ENCODE measurements at regions not wholly inside any gene's neighbourhood (a gene's known extent, or its start where the extent isn't known, plus 50 kb on each side); places are given as distances from the start of the nearest gene placed in this dataset.

DNA sequence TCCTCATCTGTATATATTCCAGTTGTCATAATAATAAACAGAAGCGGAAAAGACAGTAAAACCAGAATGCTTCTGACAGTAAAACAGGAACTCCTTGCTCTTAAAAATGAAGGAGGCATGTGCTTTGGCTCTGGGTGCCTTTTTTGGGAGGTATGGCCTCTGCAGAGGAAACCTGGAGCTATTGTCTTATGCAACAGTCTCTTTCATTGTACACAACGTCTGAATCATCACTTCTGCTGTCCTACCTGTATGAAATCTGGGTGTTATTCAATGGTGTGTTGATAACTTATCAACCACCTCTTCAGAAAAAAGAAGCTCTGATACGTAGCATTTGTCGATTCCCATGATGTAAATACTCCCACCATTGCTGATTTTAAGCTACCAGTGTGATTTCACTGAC, 64.8 kb downstream of the CDCA7 start:
- TF ChIP-seq, protein P1, sequence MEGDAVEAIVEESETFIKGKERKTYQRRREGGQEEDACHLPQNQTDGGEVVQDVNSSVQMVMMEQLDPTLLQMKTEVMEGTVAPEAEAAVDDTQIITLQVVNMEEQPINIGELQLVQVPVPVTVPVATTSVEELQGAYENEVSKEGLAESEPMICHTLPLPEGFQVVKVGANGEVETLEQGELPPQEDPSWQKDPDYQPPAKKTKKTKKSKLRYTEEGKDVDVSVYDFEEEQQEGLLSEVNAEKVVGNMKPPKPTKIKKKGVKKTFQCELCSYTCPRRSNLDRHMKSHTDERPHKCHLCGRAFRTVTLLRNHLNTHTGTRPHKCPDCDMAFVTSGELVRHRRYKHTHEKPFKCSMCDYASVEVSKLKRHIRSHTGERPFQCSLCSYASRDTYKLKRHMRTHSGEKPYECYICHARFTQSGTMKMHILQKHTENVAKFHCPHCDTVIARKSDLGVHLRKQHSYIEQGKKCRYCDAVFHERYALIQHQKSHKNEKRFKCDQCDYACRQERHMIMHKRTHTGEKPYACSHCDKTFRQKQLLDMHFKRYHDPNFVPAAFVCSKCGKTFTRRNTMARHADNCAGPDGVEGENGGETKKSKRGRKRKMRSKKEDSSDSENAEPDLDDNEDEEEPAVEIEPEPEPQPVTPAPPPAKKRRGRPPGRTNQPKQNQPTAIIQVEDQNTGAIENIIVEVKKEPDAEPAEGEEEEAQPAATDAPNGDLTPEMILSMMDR (IDR thresholded peaks at IDR 0.05; ENCODE audit: low read depth, low read length) = no peak
- TF ChIP-seq, protein P2, sequence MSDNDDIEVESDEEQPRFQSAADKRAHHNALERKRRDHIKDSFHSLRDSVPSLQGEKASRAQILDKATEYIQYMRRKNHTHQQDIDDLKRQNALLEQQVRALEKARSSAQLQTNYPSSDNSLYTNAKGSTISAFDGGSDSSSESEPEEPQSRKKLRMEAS (IDR thresholded peaks at IDR 0.05; ENCODE audit: low read depth, low read length) = no peak; the same call in 1 of the 2 replicates

Data from NB4 (cell line).